ENCODE measurements at regions not wholly inside any gene's neighbourhood (a gene's known extent, or its start where the extent isn't known, plus 50 kb on each side); places are given as distances from the start of the nearest gene placed in this dataset.
A peak's percentile ranks its signal among the peaks of the same experiment; 100 is the strongest.

DNA sequence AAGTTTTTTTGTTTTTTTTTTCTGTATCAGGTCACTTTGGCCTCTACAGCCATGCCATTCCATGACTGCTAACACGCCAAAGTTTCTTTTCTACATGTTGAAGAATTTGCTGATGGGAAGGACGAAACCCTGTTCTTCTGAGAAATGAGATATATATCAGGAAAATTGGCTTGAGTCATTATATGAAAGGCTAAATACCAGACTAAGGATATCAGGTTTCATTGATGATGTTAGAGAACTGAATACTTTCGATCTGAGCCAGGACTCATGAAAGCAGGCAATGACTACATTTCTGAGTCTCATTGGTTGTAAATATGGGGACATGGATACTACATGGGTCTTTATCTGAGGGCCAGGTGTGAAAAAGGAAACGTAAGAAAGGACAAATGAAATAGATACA lies 181.4 kb downstream of the OSR1 start:
- Histone ChIP-seq H2AFZ (ENCODE audit: low read depth, low read length) (no peak overlapping the region), H3K9ac (ENCODE audit: low read length) (no peak overlapping the region), H4K20me1 (ENCODE audit: insufficient read depth, low read length) (no peaks in the 10 kb centered on the region), H3K4me2 (ENCODE audit: low read length) (peak overlapping the region; percentile 4; the same call in 1 of the 2 replicates), H3K79me2 (ENCODE audit: low read length) (no peaks in the 10 kb centered on the region), H3K4me1 (ENCODE audit: low read length) (peaks cover 12% of the 10 kb centered on the region), H3K36me3 (replicated peaks; ENCODE audit: low read depth, low read length) (no peaks in the 10 kb centered on the region), H3K9me3 (ENCODE audit: insufficient read depth, low read length) (no peaks in the 10 kb centered on the region), H3K4me3 (ENCODE audit: low read length) (no peak overlapping the region), H3K27me3 (ENCODE audit: low read depth, low read length) (no peaks in the 10 kb centered on the region), H3K27ac (ENCODE audit: low read length) (no peak overlapping the region)
- TF ChIP-seq, protein P1, sequence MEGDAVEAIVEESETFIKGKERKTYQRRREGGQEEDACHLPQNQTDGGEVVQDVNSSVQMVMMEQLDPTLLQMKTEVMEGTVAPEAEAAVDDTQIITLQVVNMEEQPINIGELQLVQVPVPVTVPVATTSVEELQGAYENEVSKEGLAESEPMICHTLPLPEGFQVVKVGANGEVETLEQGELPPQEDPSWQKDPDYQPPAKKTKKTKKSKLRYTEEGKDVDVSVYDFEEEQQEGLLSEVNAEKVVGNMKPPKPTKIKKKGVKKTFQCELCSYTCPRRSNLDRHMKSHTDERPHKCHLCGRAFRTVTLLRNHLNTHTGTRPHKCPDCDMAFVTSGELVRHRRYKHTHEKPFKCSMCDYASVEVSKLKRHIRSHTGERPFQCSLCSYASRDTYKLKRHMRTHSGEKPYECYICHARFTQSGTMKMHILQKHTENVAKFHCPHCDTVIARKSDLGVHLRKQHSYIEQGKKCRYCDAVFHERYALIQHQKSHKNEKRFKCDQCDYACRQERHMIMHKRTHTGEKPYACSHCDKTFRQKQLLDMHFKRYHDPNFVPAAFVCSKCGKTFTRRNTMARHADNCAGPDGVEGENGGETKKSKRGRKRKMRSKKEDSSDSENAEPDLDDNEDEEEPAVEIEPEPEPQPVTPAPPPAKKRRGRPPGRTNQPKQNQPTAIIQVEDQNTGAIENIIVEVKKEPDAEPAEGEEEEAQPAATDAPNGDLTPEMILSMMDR (IDR thresholded peaks at IDR 0.05; ENCODE audit: low read depth, low read length): no peak

DNA sequence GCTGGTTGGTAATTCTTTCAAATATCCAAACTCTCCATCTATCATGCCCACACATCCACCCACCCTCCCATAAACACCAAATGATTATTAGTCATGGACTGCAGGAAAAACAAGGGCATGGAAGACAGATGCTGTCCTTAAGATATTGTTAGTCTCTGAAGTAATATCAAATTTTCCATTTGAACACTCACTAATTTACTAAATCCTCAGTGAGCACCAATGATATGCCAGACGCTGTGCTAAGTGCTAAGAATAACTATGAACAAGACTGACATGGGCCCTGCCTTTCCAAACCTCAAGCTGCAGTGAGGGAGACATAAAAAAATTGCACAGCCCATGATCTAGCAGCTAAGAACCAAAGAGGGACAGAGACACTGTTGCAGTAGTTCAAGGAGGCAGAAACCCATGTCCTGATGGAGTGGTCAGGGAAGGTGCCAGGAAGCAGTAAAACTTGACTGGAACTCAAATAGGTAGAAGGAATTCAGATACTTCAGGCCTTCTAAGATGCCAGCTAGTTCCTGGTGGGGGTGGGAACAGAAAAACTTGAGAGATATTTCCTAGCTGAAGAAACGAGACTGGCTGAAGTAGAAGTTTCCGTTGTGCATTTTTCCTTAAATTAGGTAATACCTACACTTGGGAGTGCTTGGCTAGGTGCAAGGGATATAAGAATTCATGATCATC lies 182.1 kb downstream of the OSR1 start:
- H3K79me2 ChIP-seq (ENCODE audit: low read length): no peaks in the 10 kb centered on the region
- TF ChIP-seq EZH2phosphoT487 (IDR thresholded peaks at IDR 0.05; ENCODE audit: low read depth): no peak
- TF ChIP-seq, protein P1 (IDR thresholded peaks at IDR 0.05; ENCODE audit: low read depth, low read length): no peak

DNA sequence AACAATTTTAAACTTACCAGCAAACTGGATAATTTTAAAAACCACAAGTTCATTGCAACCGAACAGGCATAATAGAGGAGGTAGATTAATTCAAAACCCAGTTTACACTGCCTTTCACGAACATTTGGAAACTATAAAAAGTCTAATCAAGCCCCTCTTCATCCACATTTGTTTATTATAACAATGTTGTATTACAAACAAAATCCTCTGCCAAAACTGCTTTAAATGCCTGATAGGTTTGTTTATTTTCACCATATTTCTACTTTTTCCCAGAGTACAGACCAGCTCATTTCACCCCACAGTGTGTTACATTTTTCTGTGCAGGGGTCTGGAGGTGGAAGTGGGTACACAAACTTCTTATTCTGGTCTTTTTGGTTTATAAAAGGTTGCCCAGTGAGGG lies 184.2 kb downstream of the OSR1 start:
- Histone ChIP-seq H3K4me1 (ENCODE audit: low read length) (peaks cover 12% of the 10 kb centered on the region), H3K9ac (ENCODE audit: low read length) (no peak overlapping the region), H4K20me1 (ENCODE audit: insufficient read depth, low read length) (no peaks in the 10 kb centered on the region), H2AFZ (ENCODE audit: low read depth, low read length) (no peak overlapping the region), H3K4me2 (ENCODE audit: low read length) (no peak overlapping the region), H3K9me3 (ENCODE audit: insufficient read depth, low read length) (no peaks in the 10 kb centered on the region), H3K79me2 (ENCODE audit: low read length) (no peaks in the 10 kb centered on the region), H3K27ac (ENCODE audit: low read length) (no peak overlapping the region), H3K36me3 (replicated peaks; ENCODE audit: low read depth, low read length) (no peaks in the 10 kb centered on the region), H3K4me3 (ENCODE audit: low read length) (no peak overlapping the region), H3K27me3 (ENCODE audit: low read depth, low read length) (no peaks in the 10 kb centered on the region)
- TF ChIP-seq, protein P1 (IDR thresholded peaks at IDR 0.05; ENCODE audit: low read depth, low read length): no peak
- no peak for TF ChIP-seq EZH2phosphoT487 (IDR thresholded peaks at IDR 0.05; ENCODE audit: low read depth)

More for the DNA sequence above, 182.1 kb downstream of the OSR1 start:
- H3K27ac ChIP-seq (ENCODE audit: low read length): no peak overlapping the region
- no peak overlapping the region for H3K9ac ChIP-seq (ENCODE audit: low read length)
- peaks cover 12% of the 10 kb centered on the region for H3K4me1 ChIP-seq (ENCODE audit: low read length)
- no peaks in the 10 kb centered on the region for H3K27me3 ChIP-seq (ENCODE audit: low read depth, low read length)
- no peaks in the 10 kb centered on the region for H3K36me3 ChIP-seq (replicated peaks; ENCODE audit: low read depth, low read length)
- no peaks in the 10 kb centered on the region for H3K9me3 ChIP-seq (ENCODE audit: insufficient read depth, low read length)
- no peak overlapping the region for H3K4me3 ChIP-seq (ENCODE audit: low read length)
- no peak overlapping the region for H2AFZ ChIP-seq (ENCODE audit: low read depth, low read length)
- H4K20me1 ChIP-seq (ENCODE audit: insufficient read depth, low read length): no peaks in the 10 kb centered on the region
- H3K4me2 ChIP-seq (ENCODE audit: low read length): no peak overlapping the region

DNA sequence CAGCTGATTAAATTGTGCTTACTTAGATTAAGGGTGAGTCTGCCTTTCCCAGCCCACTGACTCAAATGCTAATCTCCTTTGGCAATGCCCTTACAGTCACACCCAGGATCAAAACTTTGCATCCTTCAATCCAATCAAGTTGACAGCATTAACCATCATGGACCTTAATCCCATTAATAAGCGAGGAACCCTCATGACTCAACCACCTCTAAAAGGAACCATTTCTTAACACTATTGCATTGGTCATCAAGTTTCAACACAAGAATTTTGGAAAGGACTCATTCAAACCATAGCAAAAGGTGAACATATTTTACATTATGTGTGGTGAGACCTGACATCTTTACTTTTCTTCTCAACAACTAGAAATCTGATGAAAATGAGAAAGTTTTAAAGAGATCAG lies 187.0 kb downstream of the OSR1 start:
- Histone ChIP-seq H3K4me2 (ENCODE audit: low read length) (no peak overlapping the region), H2AFZ (ENCODE audit: low read depth, low read length) (no peak overlapping the region), H3K27me3 (ENCODE audit: low read depth, low read length) (no peaks in the 10 kb centered on the region), H3K36me3 (replicated peaks; ENCODE audit: low read depth, low read length) (no peaks in the 10 kb centered on the region), H3K9me3 (ENCODE audit: insufficient read depth, low read length) (no peaks in the 10 kb centered on the region), H4K20me1 (ENCODE audit: insufficient read depth, low read length) (no peaks in the 10 kb centered on the region), H3K4me1 (ENCODE audit: low read length) (no peaks in the 10 kb centered on the region), H3K9ac (ENCODE audit: low read length) (no peak overlapping the region), H3K79me2 (ENCODE audit: low read length) (no peaks in the 10 kb centered on the region), H3K4me3 (ENCODE audit: low read length) (no peak overlapping the region), H3K27ac (ENCODE audit: low read length) (no peak overlapping the region)
- TF ChIP-seq, protein P1 (IDR thresholded peaks at IDR 0.05; ENCODE audit: low read depth, low read length): no peak
- no peak for TF ChIP-seq EZH2phosphoT487 (IDR thresholded peaks at IDR 0.05; ENCODE audit: low read depth)
